Coronary artery (tissue), 2 donors: ENCODE measurements at regions not wholly inside any gene's neighbourhood (a gene's known extent, or its start where the extent isn't known, plus 50 kb on each side); places are given as distances from the start of the nearest gene placed in this dataset.
"Not testable (repeated sequence)": the region's sequence is repeated elsewhere in the genome, so short reads cannot be mapped to it uniquely, and the experiment has no call there.

ENCODE experiments used
- DNase-seq: peaks from one replicate; pipeline ENCODE4 v3.0.0-alpha.2; 2017; ENCODE audit warnings: low spot score
- H3K27ac ChIP-seq, 2 donors: fragments of 200-600 bp; sonication (generic); one replicate each; pipeline ENCODE4 v1.5.1; 2016 to 2019
- H3K4me3 ChIP-seq: fragments of 200-600 bp; sonication (generic); 2 replicates; pipeline ENCODE4 v1.5.1; 2016; ENCODE audit warnings: mild to moderate bottlenecking, moderate library complexity
- CTCF ChIP-seq: fragments of 200-600 bp; sonication (generic); IDR thresholded peaks from one replicate; pipeline ENCODE4 v1.5.1; 2019; ENCODE audit warnings: antibody characterized with exemption

- H3K27ac ChIP-seq = peak overlapping the region; percentile 73 to 99
- no peak for TF ChIP-seq CTCF
- peak overlapping the region; percentile 92 for H3K4me3 ChIP-seq
- DNase-seq = no peak
Measured at GRCh38 chr6:27809067-27809938, 102.9 kb downstream of the OR2B2 start.

- DNase-seq = not testable (repeated sequence)
- Histone ChIP-seq H3K4me3 (peak overlapping the region; percentile 76), H3K27ac (peak overlapping the region; percentile 86 to 94)
Measured at GRCh38 chr6:27808242-27809066, 103.7 kb downstream of the OR2B2 start.

GRCh38 chr6:27807441-27808241 is 104.6 kb downstream of the OR2B2 start:
- H3K27ac ChIP-seq = peak overlapping the region; percentile 86 to 94
- H3K4me3 ChIP-seq = peak overlapping the region; percentile 76
- DNase-seq = peak; percentile 83

- no peak for DNase-seq
- peak overlapping the region; percentile 86 to 94 for H3K27ac ChIP-seq
- H3K4me3 ChIP-seq = peak overlapping the region; percentile 76
- TF ChIP-seq CTCF = no peak
Measured at GRCh38 chr6:27806981-27807440, 105.2 kb downstream of the OR2B2 start.

- Histone ChIP-seq H3K4me3 (no peak overlapping the region), H3K27ac (no peak overlapping the region)
- DNase-seq = no peak
- TF ChIP-seq CTCF = no peak
Measured at GRCh38 chr6:27805347-27805746, 106.8 kb downstream of the OR2B2 start.

- DNase-seq = no peak
- TF ChIP-seq CTCF = no peak
- Histone ChIP-seq H3K4me3 (no peak overlapping the region), H3K27ac (no peak overlapping the region)
Measured at GRCh38 chr6:27804851-27805250, 107.3 kb downstream of the OR2B2 start.

GRCh38 chr6:27800731-27801373 is 111.3 kb downstream of the OR2B2 start:
- no peak for TF ChIP-seq CTCF
- H3K27ac ChIP-seq = no peak overlapping the region
- no peak for DNase-seq
- H3K4me3 ChIP-seq = no peak overlapping the region
